SK-N-SH treated with all-trans-retinoic acid at 6 μM for 48 hours (cell line): ENCODE measurements at regions not wholly inside any gene's neighbourhood (a gene's known extent, or its start where the extent isn't known, plus 50 kb on each side); places are given as distances from the start of the nearest gene placed in this dataset.

Source experiments
- ATAC-seq: fragments of 200-7000 bp; cut with Tn5 transposase; 3 replicates; pipeline ENCODE4 v1.9.1; 2020; ENCODE audit warnings: mild to moderate bottlenecking, moderate library complexity
- ARNTL ChIP-seq: fragments of 450-650 bp; formaldehyde crosslinking; IDR thresholded peaks from 2 replicates; pipeline ENCODE4 v1.5.0; 2020; ENCODE audit warnings: low read depth, mild to moderate bottlenecking, moderate library complexity, borderline replicate concordance
- BACH2 ChIP-seq: fragments of 250-450 bp; sonication (Bioruptor Pico); IDR thresholded peaks from 2 replicates; pipeline ENCODE4 v1.9.0; 2021; ENCODE audit warnings: mild to moderate bottlenecking, borderline replicate concordance
- CSDC2 ChIP-seq: fragments of 250-450 bp; sonication (Bioruptor Pico); IDR thresholded peaks from 2 replicates; pipeline ENCODE4 v1.5.0; 2020; ENCODE audit warnings: mild to moderate bottlenecking, moderate library complexity
- ESRRG ChIP-seq: fragments of 250-450 bp; sonication (Bioruptor Pico); IDR thresholded peaks from 2 replicates; pipeline ENCODE4 v1.6.1; 2021; ENCODE audit warnings: mild to moderate bottlenecking
- GLIS3 ChIP-seq: fragments of 250-450 bp; sonication (Bioruptor Pico); IDR thresholded peaks from 2 replicates; pipeline ENCODE4 v1.5.0; 2020; ENCODE audit warnings: mild to moderate bottlenecking, moderate library complexity
- OSR1 ChIP-seq: fragments of 250-450 bp; sonication (Bioruptor Pico); IDR thresholded peaks from 2 replicates; pipeline ENCODE4 v1.8.0; 2022; ENCODE audit warnings: moderate library complexity, mild to moderate bottlenecking, inconsistent platforms
- PPARA ChIP-seq: fragments of 250-450 bp; sonication (Bioruptor Pico); IDR thresholded peaks from 2 replicates; pipeline ENCODE4 v1.5.0; 2020; ENCODE audit warnings: mild to moderate bottlenecking, borderline replicate concordance
- RARB ChIP-seq: fragments of 250-450 bp; sonication (Bioruptor Pico); IDR thresholded peaks from 2 replicates; pipeline ENCODE4 v1.8.0; 2021; ENCODE audit warnings: mild to moderate bottlenecking, moderate library complexity
- SNAI2 ChIP-seq: fragments of 250-450 bp; sonication (Bioruptor Pico); IDR thresholded peaks from 2 replicates; pipeline ENCODE4 v1.5.0; 2020; ENCODE audit warnings: mild to moderate bottlenecking, moderate library complexity
- TCF4 ChIP-seq: fragments of 250-450 bp; sonication (Bioruptor Pico); IDR thresholded peaks from 2 replicates; pipeline ENCODE4 v1.8.0; 2021; ENCODE audit warnings: mild to moderate bottlenecking, moderate library complexity, borderline replicate concordance
- TOX ChIP-seq: fragments of 250-450 bp; sonication (Bioruptor Pico); IDR thresholded peaks from 2 replicates; pipeline ENCODE4 v1.8.0; 2021; ENCODE audit warnings: mild to moderate bottlenecking, moderate library complexity, borderline replicate concordance
- ZC3H10 ChIP-seq: fragments of 250-450 bp; sonication (Bioruptor Pico); IDR thresholded peaks from 2 replicates; pipeline ENCODE4 v1.5.1; 2021; ENCODE audit warnings: mild to moderate bottlenecking, moderate library complexity
- ZFP3 ChIP-seq: fragments of 250-450 bp; sonication (Bioruptor Pico); IDR thresholded peaks from 2 replicates; pipeline ENCODE4 v1.5.0; 2020; ENCODE audit warnings: mild to moderate bottlenecking, moderate library complexity
- ZFP30 ChIP-seq: fragments of 450-650 bp; formaldehyde crosslinking; IDR thresholded peaks from 2 replicates; pipeline ENCODE4 v1.5.0; 2022; ENCODE audit warnings: mild to moderate bottlenecking, moderate library complexity
- ZNF565 ChIP-seq: fragments of 450-650 bp; formaldehyde crosslinking; conservative IDR thresholded peaks from 2 replicates; pipeline ENCODE4 v1.5.0; 2020; ENCODE audit warnings: low read depth, mild to moderate bottlenecking, moderate library complexity
- ZNF70 ChIP-seq: fragments of 450-650 bp; formaldehyde crosslinking; IDR thresholded peaks from 2 replicates; pipeline ENCODE4 v1.5.0; 2020; ENCODE audit warnings: mild to moderate bottlenecking, moderate library complexity
- ZNF8 ChIP-seq: fragments of 450-650 bp; formaldehyde crosslinking; IDR thresholded peaks from 2 replicates; pipeline ENCODE4 v1.5.0; 2020; ENCODE audit warnings: mild to moderate bottlenecking, moderate library complexity
- TF ChIP-seq, protein P1 (sequence below): fragments of 250-450 bp; sonication (Bioruptor Pico); IDR thresholded peaks from 2 replicates; pipeline ENCODE4 v1.5.0; 2020; ENCODE audit warnings: mild to moderate bottlenecking, moderate library complexity
- TF ChIP-seq, protein P2 (sequence below): fragments of 250-450 bp; sonication (Bioruptor Pico); IDR thresholded peaks from 2 replicates; pipeline ENCODE4 v1.8.0; 2021; ENCODE audit warnings: low read depth, mild to moderate bottlenecking, moderate library complexity, borderline replicate concordance
- TF ChIP-seq, protein P3 (sequence below): fragments of 250-450 bp; sonication (Bioruptor Pico); IDR thresholded peaks from 2 replicates; pipeline ENCODE4 v1.5.1; 2021; ENCODE audit warnings: mild to moderate bottlenecking, moderate library complexity
- TF ChIP-seq, protein P4 (sequence below): fragments of 250-450 bp; sonication (Bioruptor Pico); IDR thresholded peaks from 2 replicates; pipeline ENCODE4 v1.5.1; 2020; ENCODE audit warnings: low read depth, mild to moderate bottlenecking, moderate library complexity

DNA sequence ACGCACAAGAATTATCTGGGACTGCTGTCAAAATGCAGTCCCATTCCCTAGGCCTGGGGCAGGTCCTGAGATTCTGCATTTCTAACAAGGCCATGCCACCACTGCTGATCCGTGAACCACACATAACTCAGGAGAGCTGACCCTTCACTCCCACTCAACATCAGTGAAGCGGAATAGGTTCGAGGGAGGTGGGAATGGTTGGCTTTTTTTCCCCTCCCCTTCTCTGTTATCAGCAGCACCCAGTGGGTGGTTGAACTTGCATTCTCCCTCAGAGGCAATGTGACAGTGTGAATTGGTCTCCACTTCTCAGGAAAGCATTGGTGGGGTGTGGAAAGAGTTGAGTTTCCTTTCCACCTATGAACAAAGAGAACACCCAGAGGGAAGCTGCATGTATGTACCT lies 344.3 kb downstream of the GADD45G start:
- TF ChIP-seq, protein P1, sequence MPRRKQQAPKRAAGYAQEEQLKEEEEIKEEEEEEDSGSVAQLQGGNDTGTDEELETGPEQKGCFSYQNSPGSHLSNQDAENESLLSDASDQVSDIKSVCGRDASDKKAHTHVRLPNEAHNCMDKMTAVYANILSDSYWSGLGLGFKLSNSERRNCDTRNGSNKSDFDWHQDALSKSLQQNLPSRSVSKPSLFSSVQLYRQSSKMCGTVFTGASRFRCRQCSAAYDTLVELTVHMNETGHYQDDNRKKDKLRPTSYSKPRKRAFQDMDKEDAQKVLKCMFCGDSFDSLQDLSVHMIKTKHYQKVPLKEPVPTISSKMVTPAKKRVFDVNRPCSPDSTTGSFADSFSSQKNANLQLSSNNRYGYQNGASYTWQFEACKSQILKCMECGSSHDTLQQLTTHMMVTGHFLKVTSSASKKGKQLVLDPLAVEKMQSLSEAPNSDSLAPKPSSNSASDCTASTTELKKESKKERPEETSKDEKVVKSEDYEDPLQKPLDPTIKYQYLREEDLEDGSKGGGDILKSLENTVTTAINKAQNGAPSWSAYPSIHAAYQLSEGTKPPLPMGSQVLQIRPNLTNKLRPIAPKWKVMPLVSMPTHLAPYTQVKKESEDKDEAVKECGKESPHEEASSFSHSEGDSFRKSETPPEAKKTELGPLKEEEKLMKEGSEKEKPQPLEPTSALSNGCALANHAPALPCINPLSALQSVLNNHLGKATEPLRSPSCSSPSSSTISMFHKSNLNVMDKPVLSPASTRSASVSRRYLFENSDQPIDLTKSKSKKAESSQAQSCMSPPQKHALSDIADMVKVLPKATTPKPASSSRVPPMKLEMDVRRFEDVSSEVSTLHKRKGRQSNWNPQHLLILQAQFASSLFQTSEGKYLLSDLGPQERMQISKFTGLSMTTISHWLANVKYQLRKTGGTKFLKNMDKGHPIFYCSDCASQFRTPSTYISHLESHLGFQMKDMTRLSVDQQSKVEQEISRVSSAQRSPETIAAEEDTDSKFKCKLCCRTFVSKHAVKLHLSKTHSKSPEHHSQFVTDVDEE (CRISPR knock-in tag), result no peak
- TF ChIP-seq GLIS3 (CRISPR knock-in tag), result no peak
- no peak for TF ChIP-seq ESRRG (CRISPR knock-in tag)
- TF ChIP-seq, protein P2, sequence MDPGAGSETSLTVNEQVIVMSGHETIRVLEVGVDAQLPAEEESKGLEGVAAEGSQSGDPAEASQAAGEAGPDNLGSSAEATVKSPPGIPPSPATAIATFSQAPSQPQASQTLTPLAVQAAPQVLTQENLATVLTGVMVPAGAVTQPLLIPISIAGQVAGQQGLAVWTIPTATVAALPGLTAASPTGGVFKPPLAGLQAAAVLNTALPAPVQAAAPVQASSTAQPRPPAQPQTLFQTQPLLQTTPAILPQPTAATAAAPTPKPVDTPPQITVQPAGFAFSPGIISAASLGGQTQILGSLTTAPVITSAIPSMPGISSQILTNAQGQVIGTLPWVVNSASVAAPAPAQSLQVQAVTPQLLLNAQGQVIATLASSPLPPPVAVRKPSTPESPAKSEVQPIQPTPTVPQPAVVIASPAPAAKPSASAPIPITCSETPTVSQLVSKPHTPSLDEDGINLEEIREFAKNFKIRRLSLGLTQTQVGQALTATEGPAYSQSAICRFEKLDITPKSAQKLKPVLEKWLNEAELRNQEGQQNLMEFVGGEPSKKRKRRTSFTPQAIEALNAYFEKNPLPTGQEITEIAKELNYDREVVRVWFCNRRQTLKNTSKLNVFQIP (CRISPR knock-in tag), result no peak
- TF ChIP-seq PPARA (CRISPR knock-in tag), result no peak
- TF ChIP-seq CSDC2, result no peak
- no peak for TF ChIP-seq ARNTL (CRISPR knock-in tag)
- TF ChIP-seq ZFP30 (CRISPR knock-in tag), result no peak
- TF ChIP-seq TCF4 (CRISPR knock-in tag), result no peak
- no peak for TF ChIP-seq ZNF70 (CRISPR knock-in tag)
- no peak for TF ChIP-seq SNAI2
- no peak for TF ChIP-seq ZNF565
- TF ChIP-seq ZNF8 (CRISPR knock-in tag), result no peak
- TF ChIP-seq TOX (CRISPR knock-in tag), result no peak
- TF ChIP-seq, all 23 proteins: peak for 0
- no peak for ATAC-seq

DNA sequence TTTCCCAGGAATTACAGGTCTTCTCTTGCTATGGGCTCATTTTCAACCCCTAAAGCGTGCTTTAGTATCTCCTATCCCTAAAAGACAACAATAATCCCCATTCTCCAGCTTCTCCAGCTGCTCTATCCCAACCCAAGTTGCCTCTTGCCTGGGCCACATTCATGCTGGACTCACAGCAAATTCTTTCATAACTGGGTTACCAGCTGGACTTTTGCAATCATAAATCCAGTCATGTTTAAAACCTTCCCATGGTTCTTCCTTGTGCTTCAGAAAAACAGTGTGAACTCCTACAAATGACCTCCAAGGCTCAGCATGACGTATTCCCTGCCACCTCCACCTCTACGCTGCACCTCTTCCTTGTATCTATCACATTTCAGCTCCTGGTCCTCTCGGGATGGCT lies 346.9 kb downstream of the GADD45G start:
- ATAC-seq, result no peak

More for the DNA sequence above, 346.9 kb downstream of the GADD45G start:
- TF ChIP-seq PPARA (CRISPR knock-in tag) (no peak), ZNF8 (CRISPR knock-in tag) (no peak), ESRRG (CRISPR knock-in tag) (no peak), TCF4 (CRISPR knock-in tag) (no peak), BACH2 (no peak), ZFP3 (CRISPR knock-in tag) (no peak), ZC3H10 (CRISPR knock-in tag) (no peak), ZNF565 (no peak), RARB (CRISPR knock-in tag) (no peak), GLIS3 (CRISPR knock-in tag) (no peak), TOX (CRISPR knock-in tag) (no peak), OSR1 (CRISPR knock-in tag) (no peak), CSDC2 (no peak), SNAI2 (no peak)
- TF ChIP-seq, protein P2 (CRISPR knock-in tag), result no peak
- TF ChIP-seq, protein P1 (CRISPR knock-in tag), result no peak
- TF ChIP-seq, protein P3, sequence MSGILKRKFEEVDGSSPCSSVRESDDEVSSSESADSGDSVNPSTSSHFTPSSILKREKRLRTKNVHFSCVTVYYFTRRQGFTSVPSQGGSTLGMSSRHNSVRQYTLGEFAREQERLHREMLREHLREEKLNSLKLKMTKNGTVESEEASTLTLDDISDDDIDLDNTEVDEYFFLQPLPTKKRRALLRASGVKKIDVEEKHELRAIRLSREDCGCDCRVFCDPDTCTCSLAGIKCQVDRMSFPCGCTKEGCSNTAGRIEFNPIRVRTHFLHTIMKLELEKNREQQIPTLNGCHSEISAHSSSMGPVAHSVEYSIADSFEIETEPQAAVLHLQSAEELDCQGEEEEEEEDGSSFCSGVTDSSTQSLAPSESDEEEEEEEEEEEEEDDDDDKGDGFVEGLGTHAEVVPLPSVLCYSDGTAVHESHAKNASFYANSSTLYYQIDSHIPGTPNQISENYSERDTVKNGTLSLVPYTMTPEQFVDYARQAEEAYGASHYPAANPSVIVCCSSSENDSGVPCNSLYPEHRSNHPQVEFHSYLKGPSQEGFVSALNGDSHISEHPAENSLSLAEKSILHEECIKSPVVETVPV (CRISPR knock-in tag), result no peak
- TF ChIP-seq, protein P4, sequence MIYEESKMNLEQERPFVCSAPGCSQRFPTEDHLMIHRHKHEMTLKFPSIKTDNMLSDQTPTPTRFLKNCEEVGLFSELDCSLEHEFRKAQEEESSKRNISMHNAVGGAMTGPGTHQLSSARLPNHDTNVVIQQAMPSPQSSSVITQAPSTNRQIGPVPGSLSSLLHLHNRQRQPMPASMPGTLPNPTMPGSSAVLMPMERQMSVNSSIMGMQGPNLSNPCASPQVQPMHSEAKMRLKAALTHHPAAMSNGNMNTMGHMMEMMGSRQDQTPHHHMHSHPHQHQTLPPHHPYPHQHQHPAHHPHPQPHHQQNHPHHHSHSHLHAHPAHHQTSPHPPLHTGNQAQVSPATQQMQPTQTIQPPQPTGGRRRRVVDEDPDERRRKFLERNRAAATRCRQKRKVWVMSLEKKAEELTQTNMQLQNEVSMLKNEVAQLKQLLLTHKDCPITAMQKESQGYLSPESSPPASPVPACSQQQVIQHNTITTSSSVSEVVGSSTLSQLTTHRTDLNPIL (CRISPR knock-in tag), result no peak
